ENCODE measurements at regions not wholly inside any gene's neighbourhood (a gene's known extent, or its start where the extent isn't known, plus 50 kb on each side); places are given as distances from the start of the nearest gene placed in this dataset.

DNA sequence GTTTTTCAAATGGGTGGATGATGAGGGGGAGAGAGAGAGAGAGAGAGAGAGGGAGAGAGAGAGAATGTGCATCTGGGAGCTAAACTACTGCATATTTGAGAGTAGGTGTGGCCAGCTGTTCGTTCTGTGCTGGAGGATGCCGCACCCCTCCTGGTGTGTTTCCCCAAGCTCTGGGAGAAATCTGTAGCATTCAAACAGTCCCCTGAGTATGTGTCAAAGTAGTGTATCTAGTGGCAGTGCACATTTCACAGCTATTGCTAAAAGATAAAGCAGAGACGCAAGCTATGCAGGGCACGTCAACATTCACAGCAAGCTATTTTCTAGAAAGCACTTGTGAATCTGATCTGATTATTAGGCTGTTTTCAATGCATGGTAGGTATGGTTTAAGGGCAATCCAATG is 83.5 kb upstream of the LIMCH1 start:
- H3K4ac ChIP-seq (ENCODE audit: low read depth, low read length), result no peak overlapping the region
- H4K8ac ChIP-seq (replicated peaks; ENCODE audit: insufficient read length, low read depth, low read length), result no peak overlapping the region
- no peak overlapping the region for H2BK5ac ChIP-seq (ENCODE audit: insufficient read length, low read length)
- Mint-ChIP-seq H3K36me3 (ENCODE audit: insufficient read depth in 1 of 3, low read depth in 3 of 3) (peaks cover 0 to 9% (median 0%) of the 10 kb centered on the region in 3 experiments; a peak in 2 of 7 replicates), H3K27ac (peak overlapping the region in 1 of 3 experiments; percentile 3; a peak in 1 of 7 replicates), H3K4me3 (no peak overlapping the region), H3K9me3 (peaks cover 0 to 4% of the 10 kb centered on the region in 2 experiments; a peak in 3 of 5 replicates), H3K4me1 (peaks cover 44 to 45% of the 10 kb centered on the region in 2 experiments), H3K27me3 (ENCODE audit: low read depth) (peaks cover 1% of the 10 kb centered on the region)
- no peaks in the 10 kb centered on the region for H3K23me2 ChIP-seq (ENCODE audit: insufficient read length, low read depth, low read length, poor library complexity, severe bottlenecking)
- no peak overlapping the region for H3T11ph ChIP-seq (ENCODE audit: low read length)
- H3K79me1 ChIP-seq (ENCODE audit: insufficient read depth, low read depth, low read length, poor library complexity, severe bottlenecking), result no peaks in the 10 kb centered on the region
- H3K27me3 ChIP-seq (ENCODE audit: insufficient read depth, low read length), result no peaks in the 10 kb centered on the region
- no peak overlapping the region for H3K18ac ChIP-seq (ENCODE audit: insufficient read length, low read depth, low read length)
- H2AK5ac ChIP-seq (ENCODE audit: insufficient read length, low read length), result no peak overlapping the region
- no peaks in the 10 kb centered on the region for H4K20me1 ChIP-seq (ENCODE audit: control insufficient read depth, insufficient read depth, insufficient read length)
- TF ChIP-seq CTCF (conservative IDR thresholded peaks at IDR 0.05), result no peak
- no peak overlapping the region for H2BK20ac ChIP-seq (ENCODE audit: low read depth, low read length, poor library complexity, severe bottlenecking)
- H2BK15ac ChIP-seq (ENCODE audit: low read depth, low read length), result no peak overlapping the region
- H4K5ac ChIP-seq (ENCODE audit: insufficient read length, low read depth, low read length), result no peak overlapping the region
- no CpG with 5 or more reads among the region's 4 CpGs for WGBS (ENCODE audit: extremely low coverage, insufficient read length, low lambda C conversion rate)
- H3K4me2 ChIP-seq (ENCODE audit: insufficient read depth, insufficient read length, low read length), result no peak overlapping the region
- H3K79me2 ChIP-seq (ENCODE audit: insufficient read depth, low read length), result no peaks in the 10 kb centered on the region
- H3K9ac ChIP-seq (ENCODE audit: extremely low read depth, insufficient read length, low read length), result no peak overlapping the region
- H3K9me3 ChIP-seq (ENCODE audit: control insufficient read depth, low read depth, low read length), result no peaks in the 10 kb centered on the region
- H3K4me1 ChIP-seq (ENCODE audit: insufficient read depth, low read length), result peaks cover 4% of the 10 kb centered on the region; the same call in 1 of the 2 replicates
- H3K27ac ChIP-seq (ENCODE audit: insufficient read length, low read depth, low read length), result no peak overlapping the region
- no peak overlapping the region for H2BK12ac ChIP-seq (ENCODE audit: insufficient read length, low read depth, low read length)
- no peak overlapping the region for H2BK120ac ChIP-seq (ENCODE audit: low read depth, low read length, poor library complexity, severe bottlenecking)
- no peak overlapping the region for H3K56ac ChIP-seq (ENCODE audit: insufficient read length, low read depth, low read length)
- H4K91ac ChIP-seq (ENCODE audit: insufficient read length, low read depth, low read length), result no peak overlapping the region
- no peak overlapping the region for H2AFZ ChIP-seq (ENCODE audit: low read length)
- H3K14ac ChIP-seq (ENCODE audit: insufficient read depth, low read length), result no peak overlapping the region
- H3K23ac ChIP-seq (ENCODE audit: insufficient read length, low read depth, low read length), result no peak overlapping the region
- no peak for DNase-seq
